Astrocyte of the spinal cord (primary cell): ENCODE measurements at regions not wholly inside any gene's neighbourhood (a gene's known extent, or its start where the extent isn't known, plus 50 kb on each side); places are given as distances from the start of the nearest gene placed in this dataset.

Experiments used
- DNase-seq: peaks from one replicate; pipeline ENCODE4 v3.0.0; 2011; ENCODE audit warnings: low read depth, low spot score
- H3K4me3 ChIP-seq: 2 replicates; pipeline ENCODE4 v1.5.1; 2011; ENCODE audit warnings: low read depth, mild to moderate bottlenecking, low read length, moderate library complexity
- in situ Hi-C: cut with HindIII; loops from 2 replicates; pipeline ENCODE4 v1.10.0; 2017; ENCODE audit warnings: low sequenced_read_pairs
- TF ChIP-seq, protein P1 (sequence below): IDR thresholded peaks from 2 replicates; pipeline ENCODE4 v1.5.1; 2012; ENCODE audit warnings: low read depth, mild to moderate bottlenecking, low read length, inconsistent platforms

DNA sequence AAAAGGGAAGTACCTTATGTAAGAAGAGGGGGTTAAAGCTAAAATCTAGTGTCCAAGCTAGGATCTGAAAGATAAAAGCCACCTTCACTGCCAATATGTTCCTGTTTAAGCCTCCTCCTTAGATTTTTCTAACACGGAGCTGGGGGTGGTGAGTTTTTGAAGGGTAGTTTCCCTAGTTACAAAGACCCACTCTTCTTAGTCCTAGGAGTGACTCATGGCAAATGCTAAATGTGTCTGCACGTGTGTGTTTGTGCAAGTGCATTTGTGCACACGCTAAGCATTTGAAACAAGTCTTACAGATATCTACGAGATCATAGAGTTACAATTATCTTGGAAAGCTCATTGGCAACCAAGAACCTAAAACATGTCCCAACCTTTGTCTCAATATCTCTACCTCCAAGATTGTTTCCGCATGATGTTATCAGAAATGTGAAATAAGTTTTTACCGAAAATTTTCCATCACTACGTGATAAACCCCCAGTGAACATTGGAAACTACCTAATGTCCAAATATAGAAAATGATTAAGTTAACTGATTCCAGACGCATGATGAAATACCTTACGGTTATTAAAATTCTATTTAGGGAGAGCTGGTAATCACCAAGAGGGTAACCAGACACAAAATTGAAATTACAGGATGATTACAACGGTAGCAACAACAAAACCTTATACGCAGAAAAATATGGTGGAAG lies 78.0 kb upstream of the HRH2 start:
- DNase-seq = no peak
- TF ChIP-seq, protein P1, sequence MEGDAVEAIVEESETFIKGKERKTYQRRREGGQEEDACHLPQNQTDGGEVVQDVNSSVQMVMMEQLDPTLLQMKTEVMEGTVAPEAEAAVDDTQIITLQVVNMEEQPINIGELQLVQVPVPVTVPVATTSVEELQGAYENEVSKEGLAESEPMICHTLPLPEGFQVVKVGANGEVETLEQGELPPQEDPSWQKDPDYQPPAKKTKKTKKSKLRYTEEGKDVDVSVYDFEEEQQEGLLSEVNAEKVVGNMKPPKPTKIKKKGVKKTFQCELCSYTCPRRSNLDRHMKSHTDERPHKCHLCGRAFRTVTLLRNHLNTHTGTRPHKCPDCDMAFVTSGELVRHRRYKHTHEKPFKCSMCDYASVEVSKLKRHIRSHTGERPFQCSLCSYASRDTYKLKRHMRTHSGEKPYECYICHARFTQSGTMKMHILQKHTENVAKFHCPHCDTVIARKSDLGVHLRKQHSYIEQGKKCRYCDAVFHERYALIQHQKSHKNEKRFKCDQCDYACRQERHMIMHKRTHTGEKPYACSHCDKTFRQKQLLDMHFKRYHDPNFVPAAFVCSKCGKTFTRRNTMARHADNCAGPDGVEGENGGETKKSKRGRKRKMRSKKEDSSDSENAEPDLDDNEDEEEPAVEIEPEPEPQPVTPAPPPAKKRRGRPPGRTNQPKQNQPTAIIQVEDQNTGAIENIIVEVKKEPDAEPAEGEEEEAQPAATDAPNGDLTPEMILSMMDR = no peak
- H3K4me3 ChIP-seq = no peak overlapping the region

DNA sequence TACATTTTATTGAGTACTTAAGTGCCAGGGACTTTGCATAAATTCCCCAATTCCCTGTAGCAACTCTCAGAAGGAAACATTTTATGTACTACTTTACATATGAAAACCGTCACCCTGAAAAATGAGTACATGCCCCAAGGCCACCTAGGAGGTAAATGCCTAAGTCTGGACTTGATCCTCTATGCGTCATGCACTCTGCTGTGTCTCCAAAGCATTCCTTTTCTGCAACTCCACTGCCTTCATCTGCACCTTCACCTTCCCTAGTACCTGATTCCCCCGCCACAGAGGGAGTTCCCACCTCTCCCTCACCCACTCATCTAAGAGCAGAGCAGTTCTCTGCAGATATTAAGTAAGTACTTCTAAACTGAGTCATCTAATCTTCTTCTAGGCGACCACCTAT lies 75.2 kb upstream of the HRH2 start:
- DNase-seq = no peak
- in situ Hi-C loops = no loop called here
- H3K4me3 ChIP-seq = no peak overlapping the region
- TF ChIP-seq, protein P1 = no peak

More for the DNA sequence above, 78.0 kb upstream of the HRH2 start:
- in situ Hi-C loops = no loop called here

DNA sequence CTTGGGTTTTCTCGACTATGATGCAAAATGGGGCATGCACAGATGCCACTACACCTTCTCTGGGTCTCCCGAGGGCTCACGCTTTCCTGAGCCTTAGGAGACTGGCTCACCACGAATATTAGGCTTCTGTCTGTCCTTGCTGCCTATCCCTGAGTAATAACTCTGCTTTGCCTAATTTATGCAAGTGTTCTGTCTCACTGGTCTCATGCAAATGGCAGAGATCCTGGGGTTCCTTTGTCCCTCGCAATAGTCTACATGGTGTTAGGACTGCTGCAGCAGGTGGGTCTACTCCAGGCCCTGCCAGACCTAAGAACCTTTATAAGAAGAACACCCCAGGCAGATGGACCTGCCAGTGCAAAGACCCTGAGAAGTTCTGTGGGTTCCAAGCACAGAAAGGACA lies 72.3 kb upstream of the HRH2 start:
- H3K4me3 ChIP-seq = no peak overlapping the region
- no peak for DNase-seq
- TF ChIP-seq, protein P1 = no peak
- in situ Hi-C loops = no loop called here

DNA sequence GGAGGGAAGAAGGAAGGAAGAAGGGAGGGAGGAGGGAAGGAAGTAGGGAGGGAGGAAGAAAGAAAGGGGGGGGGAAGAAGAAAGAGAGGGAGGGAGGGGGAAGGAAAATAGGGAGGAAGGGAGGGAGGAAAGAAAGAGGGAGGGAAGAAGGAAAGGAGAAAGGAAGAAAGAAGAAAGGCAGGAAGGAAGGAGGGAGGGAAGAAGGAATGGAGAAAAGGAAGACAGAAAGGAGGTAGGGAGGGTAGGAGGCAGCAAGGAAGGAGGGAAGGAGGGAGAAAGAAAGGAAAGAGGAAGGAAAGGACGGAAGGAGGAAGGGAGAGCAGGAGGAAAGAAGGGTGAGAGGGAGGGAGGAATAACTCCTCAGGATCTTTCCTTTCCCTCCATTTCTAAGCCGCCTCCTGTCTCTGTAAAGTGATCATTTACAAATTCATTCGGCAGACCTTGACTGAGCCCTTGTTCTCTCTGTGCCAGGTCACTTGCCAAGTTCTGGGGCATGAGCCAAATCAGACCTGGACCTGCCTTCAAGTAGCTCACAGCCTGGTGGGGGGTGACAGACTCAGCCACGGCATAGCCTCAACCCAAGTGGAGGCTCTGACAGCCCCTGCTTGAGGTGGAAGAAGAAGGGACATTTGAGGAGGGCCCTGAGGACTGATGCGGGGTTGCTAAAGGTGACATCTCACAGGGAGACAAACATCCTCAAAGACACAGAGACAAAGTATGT lies 69.0 kb upstream of the HRH2 start:
- in situ Hi-C loops = no loop called here
- TF ChIP-seq, protein P1 = no peak
- H3K4me3 ChIP-seq = no peak overlapping the region
- DNase-seq = no peak

DNA sequence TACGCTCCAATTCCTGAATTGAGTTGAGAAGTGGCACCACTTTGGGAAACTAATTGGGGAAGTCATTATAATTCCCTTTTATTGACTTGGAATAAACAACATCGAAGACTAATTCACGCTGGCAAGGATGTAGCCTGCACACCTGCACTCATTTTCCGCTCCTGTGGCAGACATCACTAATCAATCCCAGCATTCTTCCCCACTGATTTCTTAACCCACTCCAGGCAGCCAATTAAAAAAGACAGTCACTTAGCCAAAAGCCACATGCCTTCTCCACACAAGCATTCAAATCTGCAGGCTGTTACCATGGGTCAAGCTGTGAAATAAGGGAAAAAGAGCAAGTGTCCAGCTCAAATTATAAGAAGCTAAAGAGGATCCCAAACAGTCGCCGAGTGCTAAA lies 68.2 kb upstream of the HRH2 start:
- no peak for DNase-seq
- no peak overlapping the region for H3K4me3 ChIP-seq
- TF ChIP-seq, protein P1 = no peak
- in situ Hi-C loops = no loop called here

DNA sequence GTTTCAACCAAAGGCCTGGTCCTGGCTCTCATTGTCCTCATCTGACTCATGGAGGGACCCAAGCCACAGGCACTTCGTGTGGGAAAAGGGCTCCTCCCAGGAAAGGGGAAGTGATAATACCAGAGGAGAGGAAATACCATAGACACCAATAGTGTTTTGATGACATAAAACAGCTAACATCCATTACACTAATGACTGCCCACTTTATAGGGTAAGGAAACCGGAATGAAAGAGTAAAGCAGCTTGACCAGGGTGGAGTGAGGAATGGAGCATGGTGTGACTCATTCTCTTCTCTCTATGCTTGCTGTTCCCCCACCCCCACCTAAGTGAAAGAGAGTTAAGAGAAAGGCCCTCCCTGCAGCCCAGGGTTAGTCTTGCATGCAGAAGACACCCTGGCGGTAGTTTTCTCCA lies 67.4 kb upstream of the HRH2 start:
- TF ChIP-seq, protein P1 = no peak
- in situ Hi-C loops = no loop called here
- peak; percentile 69 for DNase-seq
- H3K4me3 ChIP-seq = no peak overlapping the region
